GM18907 (cell line): ENCODE measurements at regions not wholly inside any gene's neighbourhood (a gene's known extent, or its start where the extent isn't known, plus 50 kb on each side); places are given as distances from the start of the nearest gene placed in this dataset.
"Not testable (repeated sequence)": the region's sequence is repeated elsewhere in the genome, so short reads cannot be mapped to it uniquely, and the experiment has no call there.

ENCODE experiments used
- ATAC-seq: cut with Tn5 transposase; IDR thresholded peaks from one replicate; pipeline ENCODE4 v1.9.1; 2021; ENCODE audit warnings: mild to moderate bottlenecking, moderate library complexity; ENCODE audit not compliant: unreplicated experiment

- no peak for ATAC-seq
Observed at GRCh38 chr7:66535414-66536329, 93.0 kb upstream of the KCTD7 start.

- ATAC-seq, result no peak
Observed at GRCh38 chr7:66537380-66537779, 91.3 kb upstream of the KCTD7 start.

GRCh38 chr7:66537876-66538275 lies 90.8 kb upstream of the KCTD7 start:
- ATAC-seq, result no peak

GRCh38 chr7:66539264-66539623 lies 89.4 kb upstream of the KCTD7 start:
- no peak for ATAC-seq

- no peak for ATAC-seq
Observed at GRCh38 chr7:66539902-66540375, 88.7 kb upstream of the KCTD7 start.

- no peak for ATAC-seq
Observed at GRCh38 chr7:66542049-66542448, 86.6 kb upstream of the KCTD7 start.

GRCh38 chr7:66542528-66543269 lies 86.0 kb upstream of the KCTD7 start:
- ATAC-seq, result no peak

- no peak for ATAC-seq
Observed at GRCh38 chr7:66549466-66549865, 79.2 kb upstream of the KCTD7 start.

GRCh38 chr7:66553001-66553400 lies 75.7 kb upstream of the KCTD7 start:
- no peak for ATAC-seq

- not testable (repeated sequence) for ATAC-seq
Observed at GRCh38 chr7:66553675-66554074, 75.0 kb upstream of the KCTD7 start.

GRCh38 chr7:66554291-66554690 lies 74.4 kb upstream of the KCTD7 start:
- not testable (repeated sequence) for ATAC-seq

- ATAC-seq, result not testable (repeated sequence)
Observed at GRCh38 chr7:66554842-66555430, 73.7 kb upstream of the KCTD7 start.

GRCh38 chr7:66556177-66556548 lies 72.5 kb upstream of the KCTD7 start:
- ATAC-seq, result no peak

GRCh38 chr7:66556549-66557213 lies 72.0 kb upstream of the KCTD7 start:
- no peak for ATAC-seq

GRCh38 chr7:66557214-66558200 lies 71.2 kb upstream of the KCTD7 start:
- ATAC-seq, result peak; percentile 74

GRCh38 chr7:66558201-66558641 lies 70.5 kb upstream of the KCTD7 start:
- no peak for ATAC-seq

GRCh38 chr7:66558660-66559465 lies 69.8 kb upstream of the KCTD7 start:
- no peak for ATAC-seq

GRCh38 chr7:66564045-66564444 lies 64.6 kb upstream of the KCTD7 start:
- no peak for ATAC-seq

- not testable (repeated sequence) for ATAC-seq
Observed at GRCh38 chr7:66570179-66570578, 58.5 kb upstream of the KCTD7 start.
